GM12891 (cell line): ENCODE measurements at regions not wholly inside any gene's neighbourhood (a gene's known extent, or its start where the extent isn't known, plus 50 kb on each side); places are given as distances from the start of the nearest gene placed in this dataset.

Experiments
- DNase-seq: peaks from one replicate; pipeline ENCODE4 v3.0.0; 2011; ENCODE audit warnings: low spot score; ENCODE audit not compliant: insufficient read length
- FAIRE-seq: peaks from 2 replicates; lab custom pipeline; 2011; peaks lifted over from hg19 to GRCh38; lab: Jason Lieb, UNC
- PAX5 ChIP-seq: IDR thresholded peaks from 2 replicates; pipeline ENCODE4 v1.6.1; 2011; ENCODE audit warnings: low read length, moderate library complexity, mild to moderate bottlenecking; ENCODE audit not compliant: insufficient read depth, severe bottlenecking
- POLR2A ChIP-seq: IDR thresholded peaks from 2 replicates; pipeline ENCODE4 v1.6.1; 2011; ENCODE audit warnings: low read depth, low read length, control low read depth
- POLR2AphosphoS5 ChIP-seq: IDR thresholded peaks from 2 replicates; pipeline ENCODE4 v1.6.1; 2011; ENCODE audit warnings: low read depth, low read length, control low read depth
- POU2F2 ChIP-seq: IDR thresholded peaks from 2 replicates; pipeline ENCODE4 v1.6.1; 2011; ENCODE audit warnings: low read depth, mild to moderate bottlenecking, control low read depth, low read length, moderate library complexity
- SPI1 ChIP-seq: IDR thresholded peaks from 2 replicates; pipeline ENCODE4 v1.6.1; 2011; ENCODE audit warnings: low read depth, low read length, control low read depth
- TAF1 ChIP-seq: IDR thresholded peaks from 2 replicates; pipeline ENCODE4 v1.6.1; 2011; ENCODE audit warnings: low read depth, low read length, control low read depth

- TF ChIP-seq TAF1: no peak
- TF ChIP-seq POLR2A: no peak
- TF ChIP-seq POLR2AphosphoS5: no peak
- TF ChIP-seq PAX5: no peak
- TF ChIP-seq POU2F2: no peak
- no peak for TF ChIP-seq SPI1
- DNase-seq: no peak
- no peak for FAIRE-seq
Observed at GRCh38 chr5:121735618-121736017, 116.1 kb upstream of the FTMT start.

DNA sequence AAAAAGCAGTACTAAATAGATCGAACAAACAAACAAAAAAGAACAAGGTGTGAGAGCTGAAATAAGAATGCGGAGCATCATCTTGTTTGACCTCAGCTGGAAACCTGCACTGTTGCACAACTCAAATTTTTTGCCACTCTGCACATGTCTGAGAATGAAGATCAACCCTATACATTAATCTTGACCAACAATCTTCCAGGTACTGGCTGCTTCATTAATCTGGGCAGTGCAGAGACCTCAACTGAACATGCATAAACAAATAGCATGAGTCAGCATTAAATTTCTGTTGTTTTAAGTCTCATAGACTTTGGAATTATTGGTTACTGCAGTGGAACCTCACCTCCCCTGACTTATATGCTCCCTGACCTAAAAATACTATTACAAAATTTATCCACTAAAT lies 114.6 kb upstream of the FTMT start:
- no peak for TF ChIP-seq POLR2AphosphoS5
- TF ChIP-seq POLR2A: no peak
- no peak for TF ChIP-seq PAX5
- no peak for TF ChIP-seq SPI1
- no peak for TF ChIP-seq POU2F2
- TF ChIP-seq TAF1: no peak
- DNase-seq: no peak
- no peak for FAIRE-seq

DNA sequence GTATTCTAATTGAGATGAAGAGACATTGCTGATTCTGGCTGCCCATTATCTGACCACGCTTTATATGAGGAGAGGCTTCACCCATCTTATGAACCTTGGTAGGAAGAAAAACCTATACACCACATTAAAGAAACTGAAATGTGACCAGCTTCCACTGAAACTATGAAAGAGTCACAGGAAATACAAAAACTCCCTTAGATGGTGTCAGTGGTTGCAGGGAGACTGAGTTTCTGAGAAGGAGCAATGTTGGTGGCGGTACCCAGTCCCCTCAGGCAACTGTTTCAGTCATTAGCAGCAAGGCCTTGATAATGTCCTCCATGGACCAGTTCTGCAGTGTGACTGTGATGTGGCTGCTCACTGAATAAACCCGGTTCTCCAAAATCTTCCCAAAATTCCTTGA lies 110.5 kb upstream of the FTMT start:
- no peak for DNase-seq
- TF ChIP-seq POLR2A (no peak), POU2F2 (no peak), PAX5 (no peak), SPI1 (no peak), POLR2AphosphoS5 (no peak), TAF1 (no peak)
- FAIRE-seq: no peak

DNA sequence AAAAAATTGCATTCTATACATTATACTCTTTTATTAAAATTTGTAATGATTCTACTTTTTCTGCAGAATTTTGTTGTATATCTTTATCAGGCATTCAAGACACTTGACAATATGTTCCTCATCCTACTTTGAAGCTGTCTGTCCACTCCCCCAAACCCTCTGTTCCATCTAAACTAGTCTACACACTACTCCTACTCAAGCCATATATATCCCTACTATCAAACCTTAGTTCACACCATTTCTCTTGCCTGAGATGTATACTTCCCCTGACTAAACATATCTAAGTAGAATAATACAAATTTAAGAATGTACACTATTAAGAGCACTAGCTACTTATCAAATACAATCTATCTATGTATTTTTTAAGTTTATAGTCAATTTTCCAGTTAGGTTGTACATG lies 107.1 kb upstream of the FTMT start:
- no peak for TF ChIP-seq SPI1
- no peak for TF ChIP-seq TAF1
- no peak for TF ChIP-seq POU2F2
- no peak for TF ChIP-seq POLR2A
- no peak for TF ChIP-seq PAX5
- no peak for TF ChIP-seq POLR2AphosphoS5
- no peak for FAIRE-seq
- DNase-seq: no peak

- FAIRE-seq (no peak), DNase-seq (no peak)
- TF ChIP-seq TAF1: no peak
- TF ChIP-seq PAX5: no peak
- no peak for TF ChIP-seq POLR2AphosphoS5
- no peak for TF ChIP-seq SPI1
- no peak for TF ChIP-seq POU2F2
- no peak for TF ChIP-seq POLR2A
Observed at GRCh38 chr5:121745407-121745806, 106.3 kb upstream of the FTMT start.

DNA sequence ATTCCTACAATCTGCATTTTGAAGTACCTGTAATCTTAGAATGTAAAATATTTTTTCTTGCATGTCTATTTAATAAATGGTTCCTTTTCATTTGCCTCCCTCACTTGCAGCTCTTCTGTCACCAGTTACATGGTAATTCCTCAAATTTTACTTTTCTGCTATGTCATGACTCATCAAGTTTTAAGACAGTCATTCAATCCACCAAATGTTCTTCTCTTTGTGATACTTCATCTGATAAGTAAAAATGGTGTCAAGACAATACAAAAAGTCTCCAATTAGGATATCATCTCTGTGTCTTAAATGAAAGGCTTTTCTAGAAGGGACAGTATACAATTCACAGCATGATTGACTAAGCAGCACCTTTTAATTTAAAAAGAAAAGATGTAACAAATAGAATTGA lies 104.9 kb upstream of the FTMT start:
- TF ChIP-seq PAX5 (no peak), SPI1 (no peak), TAF1 (no peak)
- DNase-seq: no peak
- no peak for FAIRE-seq

- TF ChIP-seq SPI1: no peak
- TF ChIP-seq TAF1: no peak
- no peak for TF ChIP-seq POLR2A
- TF ChIP-seq POLR2AphosphoS5: no peak
- no peak for TF ChIP-seq PAX5
- TF ChIP-seq POU2F2: no peak
- FAIRE-seq (no peak), DNase-seq (no peak)
Observed at GRCh38 chr5:121748686-121749085, 103.0 kb upstream of the FTMT start.

DNA sequence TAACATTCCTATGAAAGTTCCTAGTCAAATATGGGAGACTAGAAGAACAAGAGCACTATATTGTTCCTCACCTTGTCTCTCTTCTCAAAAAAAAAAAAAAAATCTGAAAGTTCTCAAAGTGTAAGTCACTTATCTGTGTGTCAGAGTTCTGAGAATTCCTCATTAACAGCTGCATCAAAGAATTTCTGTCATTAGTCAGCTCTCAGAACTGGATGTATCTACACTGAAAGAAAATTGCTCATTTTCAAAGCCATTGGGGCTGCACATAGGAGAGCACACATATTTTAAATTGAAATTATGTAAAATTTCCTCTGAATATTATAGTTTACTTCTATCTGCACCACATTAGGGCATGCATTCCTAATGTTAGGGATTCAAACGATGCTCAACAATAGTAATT lies 99.5 kb upstream of the FTMT start:
- TF ChIP-seq SPI1 (no peak), POLR2AphosphoS5 (no peak), POU2F2 (no peak), TAF1 (no peak), POLR2A (no peak), PAX5 (no peak)
- FAIRE-seq: no peak
- DNase-seq: no peak

- DNase-seq (no peak), FAIRE-seq (no peak)
- TF ChIP-seq TAF1 (no peak), PAX5 (no peak), POU2F2 (no peak), POLR2AphosphoS5 (no peak), POLR2A (no peak), SPI1 (no peak)
Observed at GRCh38 chr5:121755266-121755665, 96.4 kb upstream of the FTMT start.

DNA sequence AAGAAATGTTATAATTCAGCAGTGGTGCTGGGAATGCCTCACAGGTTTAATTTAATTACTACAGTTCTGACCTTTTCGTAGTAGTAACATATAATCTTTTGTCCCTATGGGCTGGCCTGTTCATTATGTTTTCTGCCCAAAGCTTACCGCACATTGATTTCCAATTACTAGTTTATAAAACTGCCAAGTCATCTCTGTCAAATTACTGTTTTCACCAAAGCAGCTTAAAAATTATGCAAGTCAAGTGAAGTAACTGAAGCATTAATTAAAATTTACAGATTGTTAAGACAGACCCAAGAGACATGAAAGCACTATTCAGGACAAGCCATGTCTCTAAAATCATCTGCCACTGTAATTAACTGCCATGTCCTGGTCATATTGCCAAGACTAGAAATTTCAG lies 93.9 kb upstream of the FTMT start:
- DNase-seq (no peak), FAIRE-seq (no peak)
- TF ChIP-seq TAF1 (no peak), PAX5 (no peak), POLR2AphosphoS5 (no peak), POU2F2 (no peak), SPI1 (no peak), POLR2A (no peak)

DNA sequence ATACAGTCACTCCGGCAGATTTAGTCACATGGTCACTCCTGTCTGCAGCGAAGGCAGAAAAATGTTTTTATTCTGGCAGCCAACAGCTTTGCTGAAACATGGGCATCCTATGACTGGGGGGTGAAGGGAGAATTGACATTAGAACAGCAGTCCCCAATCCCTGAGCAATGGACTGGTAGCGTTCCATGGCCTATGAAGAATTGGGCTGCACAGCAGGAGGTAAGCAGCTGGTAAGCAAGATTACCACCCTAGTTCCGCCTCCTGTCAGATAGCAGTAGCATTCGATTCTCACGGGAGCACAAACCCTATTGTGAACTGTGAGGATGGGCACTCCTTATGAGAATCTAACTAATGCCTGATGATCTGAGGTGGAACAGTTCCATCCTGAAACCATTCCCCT lies 93.1 kb upstream of the FTMT start:
- no peak for FAIRE-seq
- DNase-seq: no peak
- TF ChIP-seq TAF1: no peak
- no peak for TF ChIP-seq POLR2A
- TF ChIP-seq POU2F2: no peak
- no peak for TF ChIP-seq SPI1
- TF ChIP-seq POLR2AphosphoS5: no peak
- no peak for TF ChIP-seq PAX5

- DNase-seq (no peak), FAIRE-seq (no peak)
- TF ChIP-seq POLR2AphosphoS5 (no peak), POLR2A (no peak), POU2F2 (no peak), TAF1 (no peak), SPI1 (no peak), PAX5 (no peak)
Observed at GRCh38 chr5:121762426-121762825, 89.3 kb upstream of the FTMT start.
